NCI-H128 (cell line): ENCODE measurements at regions not wholly inside any gene's neighbourhood (a gene's known extent, or its start where the extent isn't known, plus 50 kb on each side); places are given as distances from the start of the nearest gene placed in this dataset.

ENCODE experiments used
- DNase-seq: peaks from one replicate; lab custom pipeline; 2025; ENCODE audit not compliant: unreplicated experiment; lab: John Stamatoyannopoulos, UW

GRCh38 chr12:28601570-28602058 lies 411.4 kb downstream of the CCDC91 start:
- DNase-seq = no peak

- no peak for DNase-seq
Measured at GRCh38 chr12:28602786-28603185, 412.5 kb downstream of the CCDC91 start.

DNA sequence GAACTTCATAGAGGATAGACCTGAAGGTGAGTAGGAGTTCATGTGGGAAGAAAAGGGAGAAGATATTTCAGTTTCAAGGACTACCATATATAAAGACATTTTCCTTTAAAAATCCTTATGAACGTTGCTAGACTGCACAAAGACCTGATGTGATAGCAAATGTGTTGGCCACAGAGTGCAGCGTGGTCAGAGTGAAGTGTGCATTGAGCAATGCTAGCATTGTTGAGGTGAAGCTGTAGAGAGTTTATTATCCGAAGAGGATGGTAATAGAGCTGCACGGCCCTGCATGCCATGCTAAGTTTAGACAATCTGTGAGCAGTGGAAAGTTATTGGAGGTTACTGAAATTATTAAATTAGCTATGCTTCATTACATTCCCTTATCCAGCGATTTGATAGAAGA lies 413.0 kb downstream of the CCDC91 start:
- no peak for DNase-seq

DNA sequence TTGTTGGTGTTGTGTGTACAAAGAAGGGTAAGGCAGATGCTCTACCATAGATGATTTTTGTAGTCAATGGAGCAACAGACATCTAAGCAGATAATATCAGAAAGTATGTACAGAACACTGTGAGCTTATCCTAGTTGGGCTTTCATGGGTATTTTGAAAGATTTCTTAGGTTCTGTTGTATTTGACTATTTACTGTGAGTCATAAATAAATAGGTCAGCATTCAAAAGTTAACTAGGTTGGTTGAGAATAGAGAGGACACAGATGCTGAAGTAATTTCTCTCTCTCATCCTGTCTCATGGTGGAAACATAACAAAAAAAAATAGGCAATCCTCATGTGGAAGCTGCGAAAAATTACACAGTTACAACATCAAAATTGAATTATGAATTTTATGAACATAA lies 413.5 kb downstream of the CCDC91 start:
- DNase-seq = no peak

GRCh38 chr12:28604240-28604639 lies 414.0 kb downstream of the CCDC91 start:
- DNase-seq = no peak

DNA sequence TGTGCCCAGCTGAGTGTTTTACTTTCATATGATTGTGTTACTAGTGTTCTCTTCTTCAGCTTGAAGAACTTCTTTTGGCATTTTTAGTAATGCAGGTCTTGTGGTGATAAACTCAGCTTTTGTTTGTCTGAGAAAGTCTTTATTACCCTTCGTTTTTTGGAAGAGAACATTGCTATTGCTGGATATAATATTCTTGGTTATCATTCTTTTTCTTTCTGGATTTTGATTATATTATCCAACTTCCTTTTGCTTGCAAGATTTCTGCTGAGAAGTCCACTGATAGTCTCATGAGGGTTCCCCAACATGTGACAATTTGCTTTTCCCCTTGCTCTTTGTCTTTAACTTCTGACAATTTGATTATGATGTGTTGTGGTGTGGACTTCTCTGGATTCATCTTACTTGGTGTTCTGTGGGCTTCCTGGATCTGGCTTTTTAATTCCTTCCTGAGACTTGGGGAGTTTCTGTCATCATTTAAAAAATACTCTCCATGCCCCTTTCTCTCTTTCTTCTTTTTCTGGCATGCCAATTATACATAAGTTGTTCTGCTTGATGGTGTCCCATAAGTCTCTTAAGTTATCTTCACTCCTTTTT lies 416.8 kb downstream of the CCDC91 start:
- DNase-seq = no peak

DNA sequence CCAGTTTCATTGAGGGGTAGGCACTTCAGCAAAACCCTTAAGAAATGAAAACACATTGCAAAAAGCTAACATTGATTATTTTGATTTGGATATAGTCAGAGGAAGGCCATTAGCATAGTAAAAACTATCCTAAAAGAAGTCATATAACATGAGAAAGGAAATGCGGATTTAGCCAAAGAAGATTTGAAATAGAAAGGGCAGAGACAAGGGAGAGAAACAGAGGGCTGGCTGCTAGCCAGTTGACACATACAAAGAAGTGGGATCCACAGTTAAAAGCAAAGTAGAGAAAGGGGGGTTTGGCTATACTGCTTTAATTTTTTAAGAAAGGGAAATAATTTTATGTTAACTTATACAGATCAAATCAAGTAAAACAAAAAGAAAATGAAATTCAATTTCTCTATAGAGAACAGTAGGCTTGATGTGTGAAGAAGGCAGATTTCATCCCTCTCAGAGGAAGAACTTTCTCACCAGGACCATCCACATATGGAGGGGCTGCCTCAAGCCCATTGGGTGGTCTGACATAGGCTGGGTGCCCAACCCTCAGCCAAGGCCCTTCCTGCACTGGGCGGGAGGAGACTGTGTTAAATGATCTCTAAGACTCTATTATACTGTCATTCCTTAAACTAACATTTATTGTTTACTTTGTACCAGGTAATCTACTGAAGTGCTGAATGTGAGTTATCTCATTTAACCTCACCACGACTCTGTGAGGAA lies 420.3 kb downstream of the CCDC91 start:
- DNase-seq = no peak

DNA sequence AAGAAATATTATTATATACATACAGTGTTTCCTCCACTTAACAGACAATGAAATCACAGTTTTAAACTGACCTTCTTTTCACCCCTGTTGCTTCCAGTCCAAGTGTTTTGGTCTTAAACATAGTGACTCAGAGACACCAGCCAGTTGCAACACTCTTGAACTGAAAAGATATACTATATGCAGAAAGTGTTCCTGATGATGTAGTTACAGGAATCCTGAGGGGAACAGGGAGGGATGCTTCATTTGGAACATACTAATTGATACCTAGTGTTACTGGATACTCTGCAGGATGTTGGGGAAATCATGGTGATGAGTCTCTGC lies 420.8 kb downstream of the CCDC91 start:
- no peak for DNase-seq

DNA sequence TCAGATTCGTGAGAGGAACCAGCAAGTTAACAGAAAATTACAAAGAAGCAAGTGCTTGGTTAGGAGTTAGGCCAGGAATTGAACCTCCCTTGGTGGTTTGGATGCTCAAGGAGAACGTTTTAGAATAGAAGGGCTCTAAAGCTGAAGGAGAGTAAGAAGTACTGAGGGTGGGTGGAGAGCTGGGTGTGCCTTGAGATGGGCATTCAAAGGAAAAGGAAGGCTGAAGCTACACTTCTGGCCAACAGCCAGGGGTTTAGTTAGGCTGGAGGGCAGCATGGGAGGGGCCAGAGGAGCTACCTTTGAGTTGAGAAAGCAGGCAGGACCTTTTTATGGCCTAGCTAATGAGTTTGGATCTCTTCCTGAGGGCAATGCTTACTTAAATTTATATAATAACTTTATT lies 421.2 kb downstream of the CCDC91 start:
- no peak for DNase-seq

DNA sequence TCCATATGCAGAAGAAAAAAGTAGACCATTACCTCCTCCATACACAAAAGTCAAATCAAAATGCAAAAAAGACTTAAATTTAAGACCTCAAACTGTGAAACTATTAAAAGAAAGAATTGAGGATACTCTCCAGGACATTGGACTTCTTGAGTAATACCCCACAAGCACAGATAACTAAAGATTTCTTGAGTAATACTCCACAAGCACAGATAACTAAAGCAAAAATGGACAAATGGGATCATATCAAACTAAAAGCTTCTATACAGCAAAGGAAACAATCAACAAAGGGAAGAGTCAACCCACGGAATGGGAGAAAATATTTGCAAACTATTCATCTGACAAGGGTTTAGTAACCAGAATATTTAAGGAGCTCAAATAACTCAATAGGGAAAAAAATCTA lies 427.9 kb downstream of the CCDC91 start:
- DNase-seq = no peak

- no peak for DNase-seq
Measured at GRCh38 chr12:28618772-28619171, 428.5 kb downstream of the CCDC91 start.

DNA sequence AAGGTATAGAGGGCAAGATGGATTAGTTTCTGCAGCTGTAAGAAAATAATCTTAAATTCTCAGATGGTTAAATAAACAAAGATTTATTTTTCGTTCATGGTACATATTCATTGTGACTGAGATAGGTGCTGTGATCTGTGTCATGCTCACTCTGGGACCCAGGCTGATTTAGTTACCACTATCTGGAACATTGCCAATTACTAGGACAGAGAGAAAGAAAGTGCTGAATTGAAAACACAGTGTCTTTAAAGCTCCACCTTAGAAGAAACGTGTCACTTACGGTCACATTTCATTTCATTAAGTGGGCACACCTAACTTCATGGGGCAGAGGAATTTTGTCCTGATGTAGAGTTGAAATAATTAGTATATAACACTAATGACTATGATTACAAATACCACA lies 430.0 kb downstream of the CCDC91 start:
- no peak for DNase-seq

DNA sequence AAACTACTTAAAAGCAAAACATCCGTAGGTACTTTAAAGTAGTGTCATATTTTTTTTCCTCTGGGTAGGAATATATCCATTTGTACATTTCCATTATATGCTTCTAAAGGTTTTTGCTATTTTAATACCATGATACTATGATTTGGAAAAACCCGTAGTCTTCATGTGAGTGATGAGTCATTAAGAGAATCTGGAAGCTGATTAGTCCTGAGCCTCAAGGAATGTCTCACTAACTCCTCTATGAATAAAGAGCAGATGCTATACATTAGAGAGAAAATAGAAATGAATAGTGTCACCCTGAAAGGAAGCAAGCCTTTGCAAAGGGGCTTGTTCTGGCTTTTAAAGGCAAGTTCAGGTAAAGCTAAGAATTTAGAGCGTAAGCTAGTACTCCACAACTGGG lies 432.1 kb downstream of the CCDC91 start:
- no peak for DNase-seq

- no peak for DNase-seq
Measured at GRCh38 chr12:28626504-28626903, 436.2 kb downstream of the CCDC91 start.

GRCh38 chr12:28629691-28630090 lies 439.4 kb downstream of the CCDC91 start:
- DNase-seq = no peak

DNA sequence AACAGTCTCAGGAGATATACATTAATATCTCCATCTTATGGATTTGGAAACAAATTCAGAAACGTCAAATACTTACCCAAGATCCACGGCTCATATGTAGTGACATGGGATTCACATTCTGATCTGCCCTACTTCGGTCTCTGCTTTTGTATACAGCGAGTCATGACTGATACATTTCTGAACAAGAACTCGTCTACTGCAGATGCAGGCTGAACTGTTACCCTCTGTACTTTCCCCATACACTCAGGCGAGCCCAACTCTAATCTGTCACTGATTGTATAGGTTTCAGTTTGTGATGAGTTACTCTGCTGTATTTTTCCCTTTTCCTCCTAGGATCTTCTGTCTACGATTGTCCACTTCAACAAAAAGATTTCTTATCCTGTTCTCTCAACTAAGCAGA lies 441.6 kb downstream of the CCDC91 start:
- DNase-seq = no peak

- DNase-seq = no peak
Measured at GRCh38 chr12:28640519-28640918, 450.3 kb downstream of the CCDC91 start.

DNA sequence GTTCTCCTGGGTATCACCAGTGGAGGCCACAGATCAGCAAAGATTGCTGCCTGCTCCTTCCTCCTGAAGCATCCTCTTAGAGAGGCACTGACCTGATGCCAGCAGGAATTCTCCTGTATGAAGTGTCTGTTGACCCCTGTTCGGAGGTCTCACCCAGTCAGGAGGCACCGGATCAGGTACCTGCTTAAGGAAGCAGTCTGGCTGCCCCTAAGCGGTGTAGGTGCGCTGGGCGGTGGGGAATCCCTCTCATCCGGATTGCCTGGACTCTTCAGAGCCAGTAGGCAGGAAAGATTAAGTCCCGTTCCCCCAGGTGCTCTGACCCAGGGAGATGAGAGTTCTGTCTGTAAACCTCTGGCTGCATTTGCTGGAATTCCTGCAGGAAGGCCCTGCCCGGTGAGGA lies 455.2 kb downstream of the CCDC91 start:
- no peak for DNase-seq

DNA sequence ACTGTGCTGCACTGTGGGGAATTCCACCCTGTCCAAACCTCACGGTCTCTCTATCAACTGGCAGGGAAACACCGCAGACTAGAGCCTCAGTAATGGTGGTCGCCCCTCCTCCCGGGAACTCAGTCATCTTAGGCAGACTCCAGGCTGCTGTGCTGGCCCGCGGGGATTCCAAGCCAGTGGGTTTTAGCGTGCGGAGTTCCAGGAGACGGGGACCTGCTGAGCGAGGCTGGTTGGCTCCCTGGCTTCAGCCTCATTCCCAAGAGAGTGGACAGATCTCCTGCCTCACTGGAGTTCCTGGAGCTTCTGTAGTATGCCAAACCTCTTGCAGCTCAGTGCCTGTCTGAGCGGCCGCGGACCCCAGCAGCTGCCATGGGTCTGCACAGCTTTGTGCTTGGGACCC lies 455.6 kb downstream of the CCDC91 start:
- no peak for DNase-seq

DNA sequence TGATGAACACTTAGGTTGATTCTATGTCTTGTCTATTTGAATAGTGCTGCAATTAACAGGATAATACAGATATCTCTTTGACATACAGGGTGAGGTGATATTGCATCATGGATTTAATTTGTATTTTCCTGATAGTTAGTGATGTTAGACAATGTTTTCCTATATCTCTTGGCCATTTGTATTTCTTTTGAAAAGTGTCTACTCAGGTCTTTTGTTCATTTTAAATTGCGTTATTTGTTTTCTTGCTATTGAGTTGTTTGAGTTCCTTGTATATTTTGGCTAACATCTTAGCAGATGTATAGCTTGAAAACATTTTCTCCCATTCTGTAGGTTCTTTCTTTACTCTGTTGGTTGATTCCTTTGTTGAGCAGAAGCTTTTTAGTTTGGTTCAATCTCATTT lies 460.6 kb downstream of the CCDC91 start:
- DNase-seq = no peak

- DNase-seq = no peak
Measured at GRCh38 chr12:28652239-28652638, 462.0 kb downstream of the CCDC91 start.

GRCh38 chr12:28681980-28682379 lies 467.1 kb upstream of the FAR2 start:
- DNase-seq = no peak

DNA sequence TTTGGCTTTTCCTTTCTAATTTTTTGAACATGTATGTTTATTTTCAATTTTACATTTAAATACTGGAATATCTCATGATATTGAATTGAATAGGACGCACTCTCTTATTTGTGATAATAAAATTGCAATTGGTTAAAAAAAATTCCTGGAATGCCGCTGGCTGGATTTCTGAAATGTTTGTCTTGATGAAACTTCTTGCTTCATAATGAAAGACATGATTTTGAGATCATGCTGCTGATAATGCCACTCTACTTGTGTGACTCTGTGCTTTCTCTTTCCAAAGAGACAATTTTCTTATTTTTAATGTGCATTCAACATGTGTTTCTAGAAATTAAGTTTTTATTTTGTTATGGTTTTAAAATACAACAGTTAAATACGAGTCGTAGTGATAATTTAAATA lies 465.7 kb upstream of the FAR2 start:
- no peak for DNase-seq
